ENCODE measurements at regions not wholly inside any gene's neighbourhood (a gene's known extent, or its start where the extent isn't known, plus 50 kb on each side); places are given as distances from the start of the nearest gene placed in this dataset.

GRCh38 chr13:105170438-105170837 is 1365.0 kb downstream of the EFNB2 start:
- H3K36me3 ChIP-seq (ENCODE audit: low read depth, missing control alignments), result no peaks in the 10 kb centered on the region
- H3K27ac ChIP-seq, result no peak overlapping the region
- H3K4me1 ChIP-seq, result no peaks in the 10 kb centered on the region
- no peaks in the 10 kb centered on the region for H3K27me3 ChIP-seq
- no peak overlapping the region for H3K4me3 ChIP-seq
- intact Hi-C loops (cut with DNase I; ENCODE audit: low total_unique reads), result no loop called here
- TF ChIP-seq CTCF (IDR thresholded peaks at IDR 0.05) (no peak), POLR2A (IDR thresholded peaks at IDR 0.05) (no peak)
- H3K9me3 ChIP-seq, result no peaks in the 10 kb centered on the region
- DNase-seq, result no peak

- no peaks in the 10 kb centered on the region for H3K4me1 ChIP-seq
- H3K4me3 ChIP-seq, result no peak overlapping the region
- no peaks in the 10 kb centered on the region for H3K9me3 ChIP-seq
- no peak for DNase-seq
- TF ChIP-seq POLR2A (IDR thresholded peaks at IDR 0.05), result no peak
- no peak for TF ChIP-seq CTCF (IDR thresholded peaks at IDR 0.05)
- no peaks in the 10 kb centered on the region for H3K36me3 ChIP-seq (ENCODE audit: low read depth, missing control alignments)
- 76% methylated on average over 1 of the region's 1 CpG for WGBS, 2 donors
- no peaks in the 10 kb centered on the region for H3K27me3 ChIP-seq
- intact Hi-C loops (cut with DNase I; ENCODE audit: low total_unique reads), result no loop called here
- H3K27ac ChIP-seq, result no peak overlapping the region
These were observed 1367.2 kb downstream of the EFNB2 start for GRCh38 chr13:105168295-105168694.

- no peaks in the 10 kb centered on the region for H3K4me1 ChIP-seq
- H3K9me3 ChIP-seq, result no peaks in the 10 kb centered on the region
- no peak for DNase-seq
- 70 to 85% methylated on average over 1 of the region's 1 CpG for WGBS, 2 donors
- no peak overlapping the region for H3K4me3 ChIP-seq
- intact Hi-C loops (cut with DNase I; ENCODE audit: low total_unique reads), result no loop called here
- no peak for TF ChIP-seq CTCF (IDR thresholded peaks at IDR 0.05)
- TF ChIP-seq POLR2A (IDR thresholded peaks at IDR 0.05), result no peak
- no peaks in the 10 kb centered on the region for H3K36me3 ChIP-seq (ENCODE audit: low read depth, missing control alignments)
- no peaks in the 10 kb centered on the region for H3K27me3 ChIP-seq
- no peak overlapping the region for H3K27ac ChIP-seq
These were observed 1368.1 kb downstream of the EFNB2 start for GRCh38 chr13:105167385-105167784.

GRCh38 chr13:105165449-105166125 is 1369.9 kb downstream of the EFNB2 start:
- Histone ChIP-seq H3K36me3 (ENCODE audit: low read depth, missing control alignments) (no peaks in the 10 kb centered on the region), H3K4me3 (no peak overlapping the region)

More at GRCh38 chr13:105165449-105166125, 1369.9 kb downstream of the EFNB2 start:
- no peak overlapping the region for H3K27ac ChIP-seq
- no peak for DNase-seq
- no peaks in the 10 kb centered on the region for H3K9me3 ChIP-seq
- no peaks in the 10 kb centered on the region for H3K4me1 ChIP-seq
- H3K27me3 ChIP-seq, result no peaks in the 10 kb centered on the region
- no peak for TF ChIP-seq POLR2A (IDR thresholded peaks at IDR 0.05)
- TF ChIP-seq CTCF (IDR thresholded peaks at IDR 0.05), result no peak
- intact Hi-C loops (cut with DNase I; ENCODE audit: low total_unique reads), result no loop called here
- 69% methylated on average over 2 of the region's 2 CpGs for WGBS, 2 donors
